HUES6 (cell line): ENCODE measurements at regions not wholly inside any gene's neighbourhood (a gene's known extent, or its start where the extent isn't known, plus 50 kb on each side); places are given as distances from the start of the nearest gene placed in this dataset.
A peak's percentile ranks its signal among the peaks of the same experiment; 100 is the strongest.

Experiments used
- H3K27ac ChIP-seq: 2 replicates; pipeline ENCODE4 v1.7.0; 2013; ENCODE audit warnings: low read depth, mild to moderate bottlenecking, low read length, inconsistent platforms
- H3K27me3 ChIP-seq: 2 replicates; pipeline ENCODE4 v1.6.1; 2013; ENCODE audit warnings: low read length; ENCODE audit not compliant: control insufficient read depth, insufficient read depth
- H3K36me3 ChIP-seq: 2 replicates; pipeline ENCODE4 v1.6.1; 2013; ENCODE audit warnings: low read length; ENCODE audit not compliant: control insufficient read depth, insufficient read depth
- H3K4me1 ChIP-seq: 2 replicates; pipeline ENCODE4 v1.6.1; 2013; ENCODE audit warnings: low read length; ENCODE audit not compliant: control insufficient read depth, insufficient read depth
- H3K4me3 ChIP-seq: 2 replicates; pipeline ENCODE4 v1.5.1; 2013; ENCODE audit warnings: low read depth, low read length
- H3K9ac ChIP-seq: one replicate; pipeline ENCODE4 v1.6.1; 2013; ENCODE audit warnings: mild to moderate bottlenecking, low read length
- H3K9me3 ChIP-seq: 2 replicates; pipeline ENCODE4 v1.6.1; 2013; ENCODE audit warnings: low read depth, low read length; ENCODE audit not compliant: control insufficient read depth, insufficient read depth

DNA sequence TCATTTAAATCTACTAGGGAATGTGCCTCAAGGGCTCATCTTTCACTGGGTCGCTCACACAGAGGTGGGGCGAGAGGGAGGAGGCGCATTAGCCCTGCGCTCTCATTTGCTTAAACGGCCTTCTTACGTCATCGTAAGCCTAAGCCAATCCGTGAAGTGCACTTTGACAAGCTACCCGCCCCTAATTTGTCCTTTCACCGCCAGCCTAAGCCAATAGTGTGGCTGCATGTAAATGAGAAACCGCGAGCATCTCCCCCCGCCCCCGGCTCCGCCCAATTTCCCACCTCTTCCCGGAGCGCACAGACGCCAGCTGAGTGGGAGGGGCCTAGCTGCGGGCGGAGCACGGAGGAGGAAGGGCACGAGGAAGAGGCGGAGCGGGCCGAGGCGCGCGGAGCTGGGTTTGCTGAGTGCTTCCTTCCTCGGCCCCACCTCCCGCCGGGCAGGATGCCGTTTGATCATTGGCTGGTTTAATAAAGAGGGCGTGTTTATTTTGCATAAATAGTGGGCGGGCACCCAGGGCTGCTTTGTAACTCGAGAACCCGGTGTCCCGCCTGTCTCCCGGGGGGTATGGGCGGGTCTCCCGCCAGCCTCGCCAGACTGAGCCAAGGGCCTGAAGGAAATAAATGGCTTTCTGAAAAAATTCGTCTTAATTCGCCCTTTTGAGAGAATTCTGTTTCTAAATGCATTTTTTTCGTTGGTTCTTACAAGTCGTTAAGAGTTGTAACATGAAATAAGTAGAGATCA lies 289.6 kb upstream of the NFE2L3 start:
- Histone ChIP-seq H3K4me1 (peaks cover 63% of the 10 kb centered on the region), H3K9me3 (no peaks in the 10 kb centered on the region), H3K4me3 (peak overlapping the region; percentile 17; the same call in 1 of the 2 replicates), H3K27me3 (peaks cover 56% of the 10 kb centered on the region), H3K27ac (peak overlapping the region; percentile 22; the same call in 1 of the 2 replicates), H3K9ac (peak overlapping the region; percentile 32), H3K36me3 (no peaks in the 10 kb centered on the region)

DNA sequence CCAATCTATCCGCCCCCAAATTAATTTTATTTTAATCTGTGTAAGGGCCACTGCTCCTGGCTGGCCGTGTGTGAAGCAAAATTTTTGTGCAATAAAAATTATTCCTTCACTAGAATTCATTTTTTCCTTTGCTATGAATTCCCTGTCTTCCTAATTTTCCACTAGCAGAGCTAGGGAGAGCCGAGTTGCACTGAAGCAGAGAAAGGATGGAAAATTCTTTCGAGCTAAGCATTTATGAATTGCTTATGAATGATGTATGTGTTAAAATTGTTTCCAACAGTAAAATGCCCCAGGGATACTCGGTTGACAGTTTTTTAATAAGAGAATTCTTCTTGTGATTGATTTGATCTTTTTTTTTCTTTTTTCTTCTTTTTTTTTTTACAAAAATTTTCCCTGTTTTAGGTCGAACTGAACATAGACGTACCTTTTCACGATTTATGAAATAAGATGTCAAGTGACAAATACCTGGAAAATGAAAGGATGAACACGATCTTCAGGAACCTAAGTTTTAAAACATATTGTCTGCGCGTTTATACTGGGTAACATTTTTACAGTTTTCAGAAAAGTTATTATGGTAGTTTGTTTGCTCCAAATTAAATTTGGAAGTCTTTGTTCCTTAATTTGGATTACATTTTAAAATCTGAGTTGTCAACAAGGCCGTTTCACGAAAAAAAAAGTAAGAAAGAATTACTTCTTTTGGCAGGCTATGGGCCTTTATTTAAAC lies 288.8 kb upstream of the NFE2L3 start:
- Histone ChIP-seq H3K36me3 (no peaks in the 10 kb centered on the region), H3K27me3 (peaks cover 52% of the 10 kb centered on the region), H3K9ac (peak overlapping the region; percentile 32), H3K4me3 (peak overlapping the region; percentile 17; the same call in 1 of the 2 replicates), H3K9me3 (no peaks in the 10 kb centered on the region), H3K4me1 (peaks cover 58% of the 10 kb centered on the region), H3K27ac (peak overlapping the region; percentile 22; the same call in 1 of the 2 replicates)

DNA sequence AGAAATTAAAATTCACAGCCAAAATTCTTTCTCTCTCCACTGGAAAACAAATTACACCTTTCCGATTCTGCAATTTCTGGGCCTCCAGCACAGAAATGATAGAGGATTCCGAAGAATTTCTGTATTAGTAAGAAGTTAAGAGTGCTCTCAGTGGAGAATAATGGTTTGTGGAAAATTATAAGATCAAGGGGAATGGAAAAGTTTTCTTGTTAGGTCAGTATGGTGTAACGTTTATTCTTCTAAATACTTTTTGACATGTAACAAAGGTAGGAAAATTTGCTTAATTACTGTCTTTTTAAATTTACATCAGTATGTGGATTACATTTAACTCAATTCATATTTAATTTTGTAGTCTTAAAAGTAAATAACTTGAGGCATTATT lies 288.3 kb upstream of the NFE2L3 start:
- peaks cover 52% of the 10 kb centered on the region for H3K27me3 ChIP-seq
- H3K4me3 ChIP-seq, result no peak overlapping the region
- H3K9me3 ChIP-seq, result no peaks in the 10 kb centered on the region
- H3K9ac ChIP-seq, result no peak overlapping the region
- H3K4me1 ChIP-seq, result peaks cover 53% of the 10 kb centered on the region
- no peak overlapping the region for H3K27ac ChIP-seq
- no peaks in the 10 kb centered on the region for H3K36me3 ChIP-seq

DNA sequence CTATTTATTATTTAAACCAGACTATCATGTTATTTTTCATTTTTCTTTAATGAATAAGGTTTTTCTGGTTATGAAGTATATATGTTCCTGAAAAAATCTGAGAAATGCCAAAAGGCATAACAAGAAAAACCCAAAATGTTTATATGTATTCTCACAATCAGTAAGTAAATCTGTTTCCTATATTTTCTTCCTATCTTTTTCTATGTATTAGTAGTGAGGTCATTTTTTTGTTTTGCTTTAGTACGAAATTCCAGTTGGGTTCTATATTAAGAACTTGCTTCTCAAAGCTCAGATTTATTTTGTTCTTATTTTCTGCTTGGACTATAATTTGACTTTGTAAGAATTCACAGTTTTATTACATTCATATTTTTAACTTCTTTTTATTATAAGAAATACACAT lies 287.5 kb upstream of the NFE2L3 start:
- no peak overlapping the region for H3K4me3 ChIP-seq
- no peak overlapping the region for H3K9ac ChIP-seq
- peaks cover 45% of the 10 kb centered on the region for H3K4me1 ChIP-seq
- H3K27ac ChIP-seq, result no peak overlapping the region
- no peaks in the 10 kb centered on the region for H3K9me3 ChIP-seq
- H3K36me3 ChIP-seq, result no peaks in the 10 kb centered on the region
- H3K27me3 ChIP-seq, result peaks cover 47% of the 10 kb centered on the region

DNA sequence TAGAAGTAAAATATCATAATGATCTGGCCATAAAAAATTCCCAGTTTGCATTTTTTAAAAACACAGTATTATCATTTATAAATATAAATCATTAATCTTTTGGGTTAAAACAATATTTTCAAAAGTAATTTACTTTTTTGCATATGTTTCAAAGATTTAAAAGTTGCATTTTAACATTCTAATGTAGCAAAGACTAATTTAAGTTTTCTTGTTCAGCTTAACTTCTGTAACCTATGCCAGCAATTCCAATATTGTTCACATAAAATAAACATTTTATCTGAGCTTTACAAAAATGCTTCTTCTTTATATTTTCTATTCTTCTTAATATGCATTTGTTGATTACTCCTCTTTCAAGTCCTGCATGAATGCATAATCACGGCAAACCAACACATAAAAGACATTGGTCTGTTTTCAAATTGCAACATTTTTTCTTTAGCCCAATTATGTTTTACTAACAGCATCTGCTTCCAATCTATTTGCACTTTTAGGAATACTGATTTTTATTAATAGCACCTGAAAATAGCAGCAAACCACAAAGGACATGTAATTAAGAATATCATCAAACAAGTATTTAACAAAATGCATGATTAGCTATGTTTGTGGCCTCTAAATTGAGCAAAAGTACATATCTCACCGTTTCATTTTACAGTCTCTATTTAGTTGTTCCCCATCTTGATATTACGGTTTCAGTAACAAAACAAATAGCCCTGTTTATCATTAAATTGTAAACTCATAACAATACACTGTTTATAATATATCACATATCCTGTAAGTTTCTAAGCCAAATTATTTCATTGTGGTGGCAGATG lies 286.9 kb upstream of the NFE2L3 start:
- no peak overlapping the region for H3K4me3 ChIP-seq
- H3K9me3 ChIP-seq, result no peaks in the 10 kb centered on the region
- H3K27me3 ChIP-seq, result peaks cover 44% of the 10 kb centered on the region
- H3K27ac ChIP-seq, result no peak overlapping the region
- H3K36me3 ChIP-seq, result no peaks in the 10 kb centered on the region
- no peak overlapping the region for H3K9ac ChIP-seq
- H3K4me1 ChIP-seq, result peaks cover 40% of the 10 kb centered on the region

DNA sequence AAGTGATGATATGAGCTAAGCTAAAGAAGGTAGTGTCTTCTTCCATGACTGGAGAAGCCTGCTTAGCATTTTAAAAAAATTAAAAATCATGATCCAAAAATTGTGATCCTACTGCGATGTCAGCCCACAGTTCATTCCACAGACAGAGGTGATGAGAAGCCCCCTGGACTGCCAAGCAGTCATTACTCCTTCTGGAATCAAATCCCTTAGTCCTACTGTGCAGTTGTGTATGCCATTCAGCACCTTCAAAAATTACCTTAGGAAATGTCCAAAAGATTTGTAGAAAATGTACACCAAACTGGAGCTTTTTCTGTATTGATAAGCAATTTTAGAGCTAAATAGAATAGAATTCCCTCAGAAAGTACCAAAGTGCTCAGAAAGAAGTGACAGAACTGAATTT lies 283.5 kb upstream of the NFE2L3 start:
- no peaks in the 10 kb centered on the region for H3K36me3 ChIP-seq
- H3K4me1 ChIP-seq, result peaks cover 23% of the 10 kb centered on the region
- H3K9me3 ChIP-seq, result no peaks in the 10 kb centered on the region
- no peak overlapping the region for H3K9ac ChIP-seq
- no peak overlapping the region for H3K4me3 ChIP-seq
- no peak overlapping the region for H3K27ac ChIP-seq
- H3K27me3 ChIP-seq, result peaks cover 25% of the 10 kb centered on the region; the same call in 1 of the 2 replicates

DNA sequence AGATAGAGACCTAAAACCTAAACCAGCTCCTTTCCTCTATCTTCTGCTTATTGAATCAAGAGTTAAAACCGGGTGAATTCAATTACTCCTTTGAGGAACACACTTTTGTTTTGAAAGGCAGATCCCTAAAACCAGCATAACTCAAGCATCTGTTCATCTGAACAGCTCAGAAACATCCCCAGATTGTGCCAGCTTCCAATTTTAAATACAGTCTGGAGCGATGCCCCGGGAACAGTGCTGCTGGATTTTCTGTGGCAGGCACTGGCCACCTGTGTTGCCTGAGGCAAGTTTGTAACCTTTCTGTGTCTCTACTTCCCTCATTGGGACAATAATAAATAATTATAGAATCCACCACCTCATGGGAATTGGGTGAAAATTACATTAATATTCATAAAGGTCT lies 281.4 kb upstream of the NFE2L3 start:
- H3K4me3 ChIP-seq, result no peak overlapping the region
- H3K4me1 ChIP-seq, result peaks cover 11% of the 10 kb centered on the region
- H3K27ac ChIP-seq, result no peak overlapping the region
- H3K36me3 ChIP-seq, result no peaks in the 10 kb centered on the region
- H3K27me3 ChIP-seq, result peaks cover 14% of the 10 kb centered on the region; the same call in 1 of the 2 replicates
- no peak overlapping the region for H3K9ac ChIP-seq
- H3K9me3 ChIP-seq, result no peaks in the 10 kb centered on the region

DNA sequence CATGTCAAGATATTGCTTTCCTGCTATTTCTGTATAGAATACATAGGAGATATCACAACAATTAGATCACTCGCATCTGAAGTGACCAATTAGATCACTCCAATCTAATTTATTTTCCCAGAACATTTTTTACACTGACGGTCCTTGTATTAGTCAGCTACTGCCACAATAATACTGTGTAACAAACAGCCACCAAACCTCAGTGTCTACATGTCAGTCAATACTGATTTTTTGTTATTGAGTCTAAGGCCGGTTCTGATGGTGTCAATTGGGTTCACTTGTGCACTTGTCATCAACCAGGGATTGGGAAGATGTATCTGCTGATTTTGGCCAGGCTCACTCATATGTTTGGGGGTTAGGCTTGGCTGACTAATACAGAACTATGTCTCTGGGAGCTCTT lies 275.9 kb upstream of the NFE2L3 start:
- no peak overlapping the region for H3K9ac ChIP-seq
- H3K27ac ChIP-seq, result no peak overlapping the region
- peaks cover 5% of the 10 kb centered on the region; the same call in 1 of the 2 replicates for H3K9me3 ChIP-seq
- no peaks in the 10 kb centered on the region for H3K36me3 ChIP-seq
- peaks cover 3% of the 10 kb centered on the region; the same call in 1 of the 2 replicates for H3K4me1 ChIP-seq
- no peak overlapping the region for H3K4me3 ChIP-seq
- no peaks in the 10 kb centered on the region for H3K27me3 ChIP-seq

DNA sequence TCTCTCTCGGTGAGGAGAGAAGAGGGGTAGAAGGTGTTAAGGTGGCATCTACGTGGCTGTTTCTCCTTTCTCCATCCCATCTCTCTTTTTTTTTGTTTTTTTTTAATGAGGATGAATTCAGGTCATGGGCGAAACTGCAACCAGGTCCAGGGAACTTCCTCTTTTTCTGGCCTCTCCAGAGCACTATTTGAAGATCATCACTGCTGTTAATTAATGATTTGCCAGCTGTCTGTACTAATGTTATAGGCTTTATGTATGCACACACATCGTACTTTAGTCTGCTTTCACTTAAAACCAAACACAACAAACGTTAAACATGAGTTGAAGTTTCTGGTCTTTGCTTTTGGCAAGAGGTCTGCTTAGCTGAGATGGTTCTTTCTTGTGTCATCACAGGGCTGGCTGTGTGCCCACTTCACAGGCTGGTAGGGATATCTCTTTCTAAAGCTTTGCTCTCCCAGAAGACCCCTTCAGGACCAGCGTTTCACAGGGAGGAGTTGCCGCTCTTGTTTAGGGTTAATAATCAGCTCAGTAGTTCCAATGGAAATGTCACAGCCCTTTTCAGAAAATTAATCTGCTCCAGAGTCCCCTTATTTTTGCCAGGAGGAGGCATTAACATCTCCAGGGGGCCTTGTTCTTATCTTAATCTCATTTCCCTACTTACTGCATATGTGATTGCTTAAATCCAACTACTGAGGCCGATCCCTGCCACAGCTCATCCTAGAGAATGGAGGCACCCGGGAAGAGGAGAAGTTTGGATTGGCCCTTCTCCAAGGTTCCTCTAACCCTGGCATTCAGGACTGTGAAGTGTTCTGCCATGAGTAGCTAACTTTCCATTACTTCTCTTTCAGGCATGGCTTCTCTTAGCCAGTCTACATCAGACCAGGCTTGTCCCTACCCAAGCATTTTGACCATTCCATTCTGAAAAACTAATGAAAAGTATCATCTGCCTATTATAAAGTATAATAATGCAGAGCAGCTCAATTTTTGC lies 273.9 kb upstream of the NFE2L3 start:
- Histone ChIP-seq H3K27me3 (no peaks in the 10 kb centered on the region), H3K4me3 (no peak overlapping the region), H3K9ac (no peak overlapping the region), H3K4me1 (peaks cover 3% of the 10 kb centered on the region; the same call in 1 of the 2 replicates), H3K9me3 (peaks cover 5% of the 10 kb centered on the region; the same call in 1 of the 2 replicates), H3K27ac (no peak overlapping the region), H3K36me3 (no peaks in the 10 kb centered on the region)

DNA sequence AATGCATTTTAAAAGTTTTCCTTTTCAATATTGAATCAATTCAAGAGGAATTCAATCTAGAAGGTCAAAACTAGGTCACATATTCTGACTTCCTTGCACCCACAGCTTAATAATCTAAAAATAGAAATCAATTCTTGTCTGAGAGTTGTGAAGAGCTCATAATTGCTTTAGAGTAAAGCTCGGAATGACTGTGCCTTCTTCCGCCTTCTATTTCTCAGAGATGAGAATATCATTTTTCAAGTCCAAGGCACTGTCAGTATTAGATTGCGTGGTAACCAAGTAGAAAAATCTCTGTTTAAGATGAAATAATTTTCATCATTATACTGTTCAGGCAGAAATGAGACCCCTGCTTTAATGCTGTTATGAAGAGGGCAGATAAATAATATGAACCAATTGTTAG lies 272.2 kb upstream of the NFE2L3 start:
- Histone ChIP-seq H3K27ac (no peak overlapping the region), H3K9ac (no peak overlapping the region), H3K36me3 (no peaks in the 10 kb centered on the region), H3K4me3 (no peak overlapping the region), H3K27me3 (no peaks in the 10 kb centered on the region), H3K9me3 (peaks cover 5% of the 10 kb centered on the region; the same call in 1 of the 2 replicates), H3K4me1 (no peaks in the 10 kb centered on the region)
